Tibial nerve (tissue), 4 donors: ENCODE measurements at regions not wholly inside any gene's neighbourhood (a gene's known extent, or its start where the extent isn't known, plus 50 kb on each side); places are given as distances from the start of the nearest gene placed in this dataset.

Experiments used
- DNase-seq, 2 donors: peaks; one replicate each; pipeline ENCODE4 v3.0.0-alpha.2; 2019; ENCODE audit warnings: low spot score in 2 of 2
- H3K27ac ChIP-seq, 4 donors: fragments of 200-600 bp; sonication (generic) in 3 of 4; one replicate each; pipeline ENCODE4 v1.5.1; 2017 to 2019; ENCODE audit warnings: mild to moderate bottlenecking in 1 of 4
- H3K27me3 ChIP-seq, 2 donors: fragments of 200-600 bp; sonication (generic) in 1 of 2; one replicate each; pipeline versions ENCODE4 v1.5.1 to v1.6.0; 2017 to 2019
- H3K36me3 ChIP-seq, 3 donors: fragments of 200-600 bp; sonication (generic); one replicate each; pipeline ENCODE4 v1.5.1; 2018 to 2019
- H3K4me1 ChIP-seq, 4 donors: fragments of 200-600 bp; sonication (generic) in 3 of 4; one replicate each; pipeline ENCODE4 v1.5.1; 2017 to 2019
- H3K4me3 ChIP-seq, 4 donors: fragments of 200-600 bp; sonication (generic) in 3 of 4; one replicate each; pipeline ENCODE4 v1.5.1; 2017 to 2019; ENCODE audit warnings: mild to moderate bottlenecking in 1 of 4, moderate library complexity in 1 of 4
- H3K9me3 ChIP-seq, 4 donors: fragments of 200-600 bp; sonication (generic) in 3 of 4; one replicate each; pipeline ENCODE4 v1.5.1; 2017 to 2019
- EP300 ChIP-seq, 2 donors: sonication (generic); formaldehyde crosslinking; IDR thresholded peaks; one replicate each; pipeline ENCODE4 v1.6.1; 2017; ENCODE audit warnings: antibody characterized with exemption in 2 of 2, mild to moderate bottlenecking in 1 of 2
- POLR2A ChIP-seq, 2 donors: fragments of 450-650 bp; IDR thresholded peaks; one replicate each; pipeline ENCODE4 v1.6.1; 2017; ENCODE audit warnings: antibody characterized with exemption in 2 of 2, mild to moderate bottlenecking in 2 of 2, moderate library complexity in 2 of 2
- WGBS, 2 donors: methylation state at CpG; one replicate each; pipeline ENCODE4 v1.1.5; 2018; 5-methylcytosine and 5-hydroxymethylcytosine counted together
- TF ChIP-seq, protein P1 (sequence below), 5 experiments: fragments of 200-600 bp in 3 of 5; fragments of 450-650 bp in 2 of 5; sonication (generic) in 3 of 5; IDR thresholded peaks; one replicate each; pipeline ENCODE4 v1.5.1; 2016 to 2019; ENCODE audit warnings: antibody characterized with exemption in 5 of 5, mild to moderate bottlenecking in 3 of 5, moderate library complexity in 2 of 5

DNA sequence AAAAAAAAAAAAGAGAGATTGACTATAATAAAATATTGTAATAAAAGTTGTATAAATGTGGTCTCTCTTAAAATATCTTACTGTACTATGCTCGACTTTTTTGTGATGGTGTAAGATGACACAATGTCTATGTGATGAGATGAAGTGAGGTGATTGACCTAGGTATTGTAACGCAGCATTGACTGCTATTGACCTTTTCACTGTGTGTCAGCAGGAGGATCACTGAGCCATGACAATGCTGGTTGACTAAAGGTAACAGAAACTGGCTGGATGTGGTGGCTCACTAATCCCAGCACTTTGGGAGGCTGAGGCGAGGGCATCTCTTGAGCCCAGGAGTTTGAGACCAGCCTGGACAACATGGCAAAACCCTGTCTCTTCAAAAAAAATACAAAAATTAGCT, 78.6 kb upstream of the MYO10 start:
- no peak for DNase-seq
- no peaks in the 10 kb centered on the region for H3K4me1 ChIP-seq
- H3K9me3 ChIP-seq, result no peaks in the 10 kb centered on the region
- H3K36me3 ChIP-seq, result no peaks in the 10 kb centered on the region
- H3K27ac ChIP-seq, result no peak overlapping the region
- TF ChIP-seq POLR2A (IDR thresholded peaks at IDR 0.05) (no peak), EP300 (IDR thresholded peaks at IDR 0.05) (no peak)
- TF ChIP-seq, protein P1, sequence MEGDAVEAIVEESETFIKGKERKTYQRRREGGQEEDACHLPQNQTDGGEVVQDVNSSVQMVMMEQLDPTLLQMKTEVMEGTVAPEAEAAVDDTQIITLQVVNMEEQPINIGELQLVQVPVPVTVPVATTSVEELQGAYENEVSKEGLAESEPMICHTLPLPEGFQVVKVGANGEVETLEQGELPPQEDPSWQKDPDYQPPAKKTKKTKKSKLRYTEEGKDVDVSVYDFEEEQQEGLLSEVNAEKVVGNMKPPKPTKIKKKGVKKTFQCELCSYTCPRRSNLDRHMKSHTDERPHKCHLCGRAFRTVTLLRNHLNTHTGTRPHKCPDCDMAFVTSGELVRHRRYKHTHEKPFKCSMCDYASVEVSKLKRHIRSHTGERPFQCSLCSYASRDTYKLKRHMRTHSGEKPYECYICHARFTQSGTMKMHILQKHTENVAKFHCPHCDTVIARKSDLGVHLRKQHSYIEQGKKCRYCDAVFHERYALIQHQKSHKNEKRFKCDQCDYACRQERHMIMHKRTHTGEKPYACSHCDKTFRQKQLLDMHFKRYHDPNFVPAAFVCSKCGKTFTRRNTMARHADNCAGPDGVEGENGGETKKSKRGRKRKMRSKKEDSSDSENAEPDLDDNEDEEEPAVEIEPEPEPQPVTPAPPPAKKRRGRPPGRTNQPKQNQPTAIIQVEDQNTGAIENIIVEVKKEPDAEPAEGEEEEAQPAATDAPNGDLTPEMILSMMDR (IDR thresholded peaks at IDR 0.05), result no peak
- 88 to 96% methylated on average over 3 of the region's 3 CpGs for WGBS, 2 donors
- H3K4me3 ChIP-seq, result no peak overlapping the region
- no peaks in the 10 kb centered on the region for H3K27me3 ChIP-seq

DNA sequence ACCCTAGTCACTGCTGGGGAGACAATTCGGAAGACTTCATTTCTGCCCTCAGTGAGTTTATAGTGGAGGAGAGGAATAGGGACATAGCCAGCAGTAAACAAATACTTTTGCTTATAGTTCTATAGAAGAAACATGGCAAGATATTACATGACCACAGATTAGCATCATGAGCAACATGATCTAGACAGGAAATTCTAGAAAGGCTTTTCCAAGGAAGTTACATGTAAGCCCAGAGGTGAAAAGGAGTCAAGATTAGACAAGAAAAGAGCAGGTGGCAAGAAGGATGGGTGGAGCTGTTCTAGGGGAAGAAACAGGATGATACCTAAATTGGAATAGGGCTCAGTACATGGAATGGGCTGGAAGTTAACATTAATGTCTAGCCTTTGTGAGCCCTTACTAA, 82.8 kb upstream of the MYO10 start:
- no peak for DNase-seq
- Histone ChIP-seq H3K4me1 (no peaks in the 10 kb centered on the region), H3K27ac (no peak overlapping the region), H3K4me3 (no peak overlapping the region), H3K36me3 (no peaks in the 10 kb centered on the region), H3K9me3 (no peaks in the 10 kb centered on the region), H3K27me3 (no peaks in the 10 kb centered on the region)
- TF ChIP-seq, protein P1 (IDR thresholded peaks at IDR 0.05), result no peak
- TF ChIP-seq POLR2A (IDR thresholded peaks at IDR 0.05) (no peak), EP300 (IDR thresholded peaks at IDR 0.05) (no peak)
- 91 to 92% methylated on average over 1 of the region's 1 CpG for WGBS, 2 donors

DNA sequence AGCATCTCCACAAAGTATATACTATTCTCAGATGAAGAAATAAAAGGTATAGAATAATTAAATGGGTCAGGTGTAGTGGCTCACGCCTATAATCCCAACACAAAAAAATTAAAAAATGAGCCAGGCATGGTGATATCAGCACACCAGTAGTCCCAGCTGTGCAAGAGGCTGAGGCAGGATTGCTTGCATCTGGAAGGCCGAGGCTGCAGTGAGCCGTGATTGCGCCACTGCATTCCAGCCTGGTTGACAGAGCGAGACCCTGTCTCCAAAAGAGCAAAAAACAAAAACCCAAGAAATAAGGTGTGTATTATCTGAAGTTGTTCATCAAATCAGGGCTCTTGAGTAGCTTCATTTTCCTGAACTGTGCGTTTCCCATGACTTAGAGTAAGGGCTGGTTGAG, 83.2 kb upstream of the MYO10 start:
- Histone ChIP-seq H3K9me3 (no peaks in the 10 kb centered on the region), H3K27ac (no peak overlapping the region), H3K27me3 (no peaks in the 10 kb centered on the region), H3K4me3 (no peak overlapping the region), H3K36me3 (no peaks in the 10 kb centered on the region), H3K4me1 (no peaks in the 10 kb centered on the region)
- 93% methylated on average over 6 of the region's 6 CpGs for WGBS, 2 donors
- no peak for DNase-seq
- no peak for TF ChIP-seq EP300 (IDR thresholded peaks at IDR 0.05)

DNA sequence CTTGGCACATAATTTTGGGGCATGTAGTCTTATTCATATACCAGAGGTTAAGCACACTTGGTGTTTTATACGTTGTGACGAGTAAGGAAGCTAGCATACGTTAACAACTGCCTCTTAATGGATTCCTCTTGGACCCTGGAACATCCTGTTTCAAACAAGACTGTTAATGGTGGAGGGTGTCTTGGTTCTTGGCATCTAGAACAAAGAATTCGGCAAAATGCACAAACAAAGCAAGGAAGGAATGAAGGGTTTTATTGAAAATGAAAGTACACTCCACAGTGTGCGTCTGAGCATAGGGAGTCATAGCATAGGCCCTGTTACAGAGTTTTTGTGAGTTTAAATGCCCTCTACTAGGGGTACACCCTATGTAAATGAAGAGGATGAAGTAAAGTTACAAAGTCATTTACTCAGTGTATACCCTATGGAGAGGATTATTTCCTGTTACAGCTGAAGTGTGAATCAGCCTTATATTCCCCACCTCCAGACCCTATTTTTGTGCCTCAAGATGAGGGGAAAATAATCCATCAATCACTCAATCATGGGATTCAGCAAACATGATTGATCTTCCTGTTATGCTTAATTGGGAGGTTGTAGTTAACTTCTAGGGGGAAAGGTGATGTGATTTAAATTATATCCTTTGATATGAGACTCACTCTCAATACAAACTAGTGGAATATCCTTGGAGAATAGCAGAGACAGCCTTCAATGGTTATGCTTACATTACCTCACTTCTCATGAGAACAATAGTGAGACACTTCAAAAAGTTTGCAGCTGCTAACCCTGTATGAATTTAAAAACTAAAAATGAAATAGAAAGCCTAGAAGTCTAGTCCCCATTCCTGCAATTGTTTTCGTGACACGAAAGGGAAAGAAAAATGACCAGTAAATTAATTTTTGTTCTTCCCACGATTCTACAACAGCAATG, 84.9 kb upstream of the MYO10 start:
- peak overlapping the region in 2 of 4 donors; percentile 2 to 29 for H3K27ac ChIP-seq
- peak overlapping the region in 1 of 4 donors; percentile 9 for H3K4me3 ChIP-seq
- H3K9me3 ChIP-seq, result no peaks in the 10 kb centered on the region
- no peak for DNase-seq
- WGBS, 2 donors, result 55 to 57% methylated on average over 8 of the region's 8 CpGs
- no peaks in the 10 kb centered on the region for H3K27me3 ChIP-seq
- no peaks in the 10 kb centered on the region for H3K36me3 ChIP-seq
- TF ChIP-seq EP300 (IDR thresholded peaks at IDR 0.05) (no peak), POLR2A (IDR thresholded peaks at IDR 0.05) (no peak)
- TF ChIP-seq, protein P1 (IDR thresholded peaks at IDR 0.05), result no peak
- no peaks in the 10 kb centered on the region for H3K4me1 ChIP-seq

DNA sequence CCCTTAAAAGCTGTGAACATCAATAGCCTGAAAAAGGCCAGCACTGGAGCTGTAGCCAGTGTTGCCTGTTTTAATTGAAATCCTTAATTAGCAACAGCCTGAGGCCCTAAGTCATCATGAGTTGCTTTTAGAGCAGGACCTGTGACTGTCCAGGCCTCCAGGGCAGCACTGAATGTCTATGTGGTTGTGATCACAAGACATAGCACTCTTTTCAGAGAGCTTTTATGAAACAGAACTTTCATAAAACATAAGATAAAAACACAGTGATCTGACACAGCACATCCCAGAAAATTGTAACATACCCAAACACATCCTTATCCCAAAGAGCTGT, 85.5 kb upstream of the MYO10 start:
- TF ChIP-seq, protein P1 (IDR thresholded peaks at IDR 0.05), result no peak
- TF ChIP-seq POLR2A (IDR thresholded peaks at IDR 0.05) (no peak), EP300 (IDR thresholded peaks at IDR 0.05) (no peak)
- H3K9me3 ChIP-seq, result no peaks in the 10 kb centered on the region
- H3K4me3 ChIP-seq, result no peak overlapping the region
- no peaks in the 10 kb centered on the region for H3K27me3 ChIP-seq
- no peak for DNase-seq
- H3K36me3 ChIP-seq, result no peaks in the 10 kb centered on the region
- no peaks in the 10 kb centered on the region for H3K4me1 ChIP-seq
- H3K27ac ChIP-seq, result peak overlapping the region in 1 of 4 donors; percentile 29
